ENCODE measurements at regions not wholly inside any gene's neighbourhood (a gene's known extent, or its start where the extent isn't known, plus 50 kb on each side); places are given as distances from the start of the nearest gene placed in this dataset.
"Not testable (repeated sequence)": the region's sequence is repeated elsewhere in the genome, so short reads cannot be mapped to it uniquely, and the experiment has no call there.

GRCh38 chrY:3491423-3491822 is 87.4 kb upstream of the TGIF2LY start:
- not testable (repeated sequence) for DNase-seq (ENCODE audit: low spot score)

- DNase-seq (ENCODE audit: low spot score) = peak; percentile 27
Measured at GRCh38 chrY:3494539-3494938, 84.3 kb upstream of the TGIF2LY start.

GRCh38 chrY:3527040-3527439 is 51.8 kb upstream of the TGIF2LY start:
- peak; percentile 31 for DNase-seq (ENCODE audit: low spot score)
